HG02798 (cell line): ENCODE measurements at regions not wholly inside any gene's neighbourhood (a gene's known extent, or its start where the extent isn't known, plus 50 kb on each side); places are given as distances from the start of the nearest gene placed in this dataset.

Experiments used
- ATAC-seq: cut with Tn5 transposase; IDR thresholded peaks from one replicate; pipeline ENCODE4 v1.9.1; 2021; ENCODE audit warnings: mild to moderate bottlenecking; ENCODE audit not compliant: unreplicated experiment, poor library complexity

- ATAC-seq, result no peak
Observed at GRCh38 chr6:26304213-26304796, 60.7 kb upstream of the BTN3A2 start.

- peak; percentile 46 for ATAC-seq
Observed at GRCh38 chr6:26304797-26305640, 60.0 kb upstream of the BTN3A2 start.

DNA sequence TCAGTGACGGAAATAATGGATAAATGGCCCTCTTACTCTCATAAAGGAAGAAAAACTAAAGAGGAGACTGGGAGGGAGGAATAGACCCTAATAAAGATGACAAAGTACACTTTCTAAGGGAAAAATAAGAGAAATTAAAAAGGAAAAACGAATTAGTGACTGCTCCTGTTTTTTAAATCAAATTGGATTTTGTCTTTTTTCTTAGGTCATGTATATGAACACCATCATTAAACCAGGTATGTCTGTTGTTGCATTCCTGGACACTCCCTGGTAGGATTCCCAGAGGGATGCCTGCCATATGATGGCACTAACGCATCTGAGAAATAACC is 59.4 kb upstream of the BTN3A2 start:
- no peak for ATAC-seq

- ATAC-seq, result no peak
Observed at GRCh38 chr6:26306232-26306631, 58.8 kb upstream of the BTN3A2 start.

DNA sequence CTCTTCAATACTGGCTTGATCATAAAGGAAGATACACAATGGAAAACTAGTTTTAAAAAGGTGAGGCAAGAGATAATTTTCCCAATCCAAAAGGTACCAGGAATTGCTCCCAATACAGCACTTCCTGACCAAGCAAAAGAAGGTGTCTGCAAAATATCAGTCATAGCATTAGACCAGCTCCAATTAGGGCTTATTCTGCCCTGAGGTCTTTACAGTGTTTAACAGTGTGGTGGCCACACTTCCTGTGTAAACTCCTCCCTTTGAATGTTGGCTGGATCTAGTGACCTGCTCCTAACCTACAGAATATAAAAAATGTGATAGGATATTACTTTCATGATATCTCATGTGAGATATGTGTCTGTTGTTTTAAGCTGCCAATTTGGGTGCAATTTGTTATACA is 57.1 kb upstream of the BTN3A2 start:
- no peak for ATAC-seq

- peak; percentile 35 for ATAC-seq
Observed at GRCh38 chr6:26309731-26310142, 55.3 kb upstream of the BTN3A2 start.

GRCh38 chr6:26311012-26311384 is 54.0 kb upstream of the BTN3A2 start:
- ATAC-seq, result no peak

- ATAC-seq, result no peak
Observed at GRCh38 chr6:26311385-26312095, 53.5 kb upstream of the BTN3A2 start.

GRCh38 chr6:26312096-26312463 is 52.9 kb upstream of the BTN3A2 start:
- ATAC-seq, result no peak

GRCh38 chr6:26312501-26313397 is 52.2 kb upstream of the BTN3A2 start:
- peak; percentile 56 for ATAC-seq
